OCI-LY1 (cell line): ENCODE measurements at regions not wholly inside any gene's neighbourhood (a gene's known extent, or its start where the extent isn't known, plus 50 kb on each side); places are given as distances from the start of the nearest gene placed in this dataset.

Source experiments
- H2AFZ ChIP-seq: fragments of 200-600 bp; sonication (generic), shearing (Covaris generic); 2 replicates; pipeline ENCODE4 v1.6.0; 2014; ENCODE audit warnings: antibody characterized with exemption, mild to moderate bottlenecking, low read length
- H3F3A ChIP-seq: fragments of 200-600 bp; sonication (generic), shearing (Covaris generic); 2 replicates; pipeline ENCODE4 v1.6.0; 2014; ENCODE audit warnings: mild to moderate bottlenecking, antibody characterized with exemption, low read length, moderate library complexity; ENCODE audit not compliant: insufficient read depth
- H3K27ac ChIP-seq: fragments of 200-600 bp; sonication (generic); 2 replicates; pipeline ENCODE4 v1.5.1; 2014; ENCODE audit warnings: low read length, mixed run types, mild to moderate bottlenecking, low read depth; ENCODE audit not compliant: poor library complexity, severe bottlenecking
- H3K27me3 ChIP-seq: fragments of 200-600 bp; sonication (generic); 2 replicates; pipeline ENCODE4 v1.6.0; 2014; ENCODE audit warnings: antibody characterized with exemption, mild to moderate bottlenecking, low read length, moderate library complexity; ENCODE audit not compliant: insufficient read depth
- H3K36me3 ChIP-seq: fragments of 200-600 bp; sonication (generic); 2 replicates; pipeline ENCODE4 v1.6.1; 2014; ENCODE audit warnings: mild to moderate bottlenecking, antibody characterized with exemption, low read length, moderate library complexity, mixed read lengths; ENCODE audit not compliant: insufficient read depth
- H3K4me1 ChIP-seq: fragments of 200-600 bp; sonication (generic); 2 replicates; pipeline ENCODE4 v1.5.1; 2014; ENCODE audit warnings: mild to moderate bottlenecking, low read length, moderate library complexity; ENCODE audit not compliant: insufficient read depth, severe bottlenecking
- H3K4me2 ChIP-seq: fragments of 200-600 bp; sonication (generic), shearing (Covaris generic); 2 replicates; pipeline ENCODE4 v1.6.1; 2014; ENCODE audit warnings: low read length
- H3K4me3 ChIP-seq: fragments of 200-600 bp; sonication (generic); 2 replicates; pipeline ENCODE4 v1.5.1; 2014; ENCODE audit warnings: low read length, low read depth, mild to moderate bottlenecking, mixed read lengths; ENCODE audit not compliant: poor library complexity, severe bottlenecking
- H3K79me2 ChIP-seq: fragments of 200-600 bp; shearing (Covaris generic); 2 replicates; pipeline ENCODE4 v1.6.1; 2016; ENCODE audit warnings: mixed run types, low read length, mixed read lengths; ENCODE audit not compliant: insufficient read depth
- H3K9ac ChIP-seq: fragments of 200-600 bp; sonication (generic), shearing (Covaris generic); 2 replicates; pipeline ENCODE4 v1.6.1; 2014; ENCODE audit warnings: mild to moderate bottlenecking, low read length, mixed read lengths
- H3K9me2 ChIP-seq: fragments of 200-600 bp; sonication (generic), shearing (Covaris generic); 2 replicates; pipeline ENCODE4 v1.6.1; 2014; ENCODE audit warnings: low read depth, mild to moderate bottlenecking, low read length, mixed read lengths
- H3K9me3 ChIP-seq: fragments of 200-600 bp; shearing (Covaris generic); 2 replicates; pipeline ENCODE4 v1.6.1; 2014; ENCODE audit warnings: low read length, mixed read lengths
- H4K20me1 ChIP-seq: fragments of 200-600 bp; sonication (generic), shearing (Covaris generic); 2 replicates; pipeline ENCODE4 v1.6.0; 2016; ENCODE audit warnings: mild to moderate bottlenecking, low read length; ENCODE audit not compliant: insufficient read depth
- EZH2 ChIP-seq: fragments of 200-600 bp; sonication (generic), shearing (Covaris generic); IDR thresholded peaks from 2 replicates; pipeline ENCODE4 v1.8.0; 2017; ENCODE audit warnings: borderline replicate concordance, mixed run types, mild to moderate bottlenecking, antibody characterized with exemption, low read length, moderate library complexity, mixed read lengths
- TF ChIP-seq, protein P1 (sequence below): fragments of 200-600 bp; sonication (generic), shearing (Covaris generic); IDR thresholded peaks from 2 replicates; pipeline ENCODE4 v1.5.1; 2017; ENCODE audit warnings: mild to moderate bottlenecking, antibody characterized with exemption, low read length, moderate library complexity, mixed read lengths

GRCh38 chr16:86092586-86093480 lies 193.9 kb downstream of the IRF8 start:
- no peaks in the 10 kb centered on the region for H4K20me1 ChIP-seq
- H3K27ac ChIP-seq: no peak overlapping the region
- no peaks in the 10 kb centered on the region for H3K27me3 ChIP-seq
- no peak overlapping the region for H3K9ac ChIP-seq
- TF ChIP-seq, protein P1, sequence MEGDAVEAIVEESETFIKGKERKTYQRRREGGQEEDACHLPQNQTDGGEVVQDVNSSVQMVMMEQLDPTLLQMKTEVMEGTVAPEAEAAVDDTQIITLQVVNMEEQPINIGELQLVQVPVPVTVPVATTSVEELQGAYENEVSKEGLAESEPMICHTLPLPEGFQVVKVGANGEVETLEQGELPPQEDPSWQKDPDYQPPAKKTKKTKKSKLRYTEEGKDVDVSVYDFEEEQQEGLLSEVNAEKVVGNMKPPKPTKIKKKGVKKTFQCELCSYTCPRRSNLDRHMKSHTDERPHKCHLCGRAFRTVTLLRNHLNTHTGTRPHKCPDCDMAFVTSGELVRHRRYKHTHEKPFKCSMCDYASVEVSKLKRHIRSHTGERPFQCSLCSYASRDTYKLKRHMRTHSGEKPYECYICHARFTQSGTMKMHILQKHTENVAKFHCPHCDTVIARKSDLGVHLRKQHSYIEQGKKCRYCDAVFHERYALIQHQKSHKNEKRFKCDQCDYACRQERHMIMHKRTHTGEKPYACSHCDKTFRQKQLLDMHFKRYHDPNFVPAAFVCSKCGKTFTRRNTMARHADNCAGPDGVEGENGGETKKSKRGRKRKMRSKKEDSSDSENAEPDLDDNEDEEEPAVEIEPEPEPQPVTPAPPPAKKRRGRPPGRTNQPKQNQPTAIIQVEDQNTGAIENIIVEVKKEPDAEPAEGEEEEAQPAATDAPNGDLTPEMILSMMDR: no peak
- no peak for TF ChIP-seq EZH2
- no peaks in the 10 kb centered on the region for H3K9me2 ChIP-seq
- H3K4me3 ChIP-seq: no peak overlapping the region
- H3K4me1 ChIP-seq: no peaks in the 10 kb centered on the region
- no peaks in the 10 kb centered on the region for H3K9me3 ChIP-seq
- H2AFZ ChIP-seq: no peak overlapping the region
- H3K4me2 ChIP-seq: no peak overlapping the region
- H3K36me3 ChIP-seq: no peaks in the 10 kb centered on the region
- H3K79me2 ChIP-seq: no peaks in the 10 kb centered on the region
- no peaks in the 10 kb centered on the region for H3F3A ChIP-seq

DNA sequence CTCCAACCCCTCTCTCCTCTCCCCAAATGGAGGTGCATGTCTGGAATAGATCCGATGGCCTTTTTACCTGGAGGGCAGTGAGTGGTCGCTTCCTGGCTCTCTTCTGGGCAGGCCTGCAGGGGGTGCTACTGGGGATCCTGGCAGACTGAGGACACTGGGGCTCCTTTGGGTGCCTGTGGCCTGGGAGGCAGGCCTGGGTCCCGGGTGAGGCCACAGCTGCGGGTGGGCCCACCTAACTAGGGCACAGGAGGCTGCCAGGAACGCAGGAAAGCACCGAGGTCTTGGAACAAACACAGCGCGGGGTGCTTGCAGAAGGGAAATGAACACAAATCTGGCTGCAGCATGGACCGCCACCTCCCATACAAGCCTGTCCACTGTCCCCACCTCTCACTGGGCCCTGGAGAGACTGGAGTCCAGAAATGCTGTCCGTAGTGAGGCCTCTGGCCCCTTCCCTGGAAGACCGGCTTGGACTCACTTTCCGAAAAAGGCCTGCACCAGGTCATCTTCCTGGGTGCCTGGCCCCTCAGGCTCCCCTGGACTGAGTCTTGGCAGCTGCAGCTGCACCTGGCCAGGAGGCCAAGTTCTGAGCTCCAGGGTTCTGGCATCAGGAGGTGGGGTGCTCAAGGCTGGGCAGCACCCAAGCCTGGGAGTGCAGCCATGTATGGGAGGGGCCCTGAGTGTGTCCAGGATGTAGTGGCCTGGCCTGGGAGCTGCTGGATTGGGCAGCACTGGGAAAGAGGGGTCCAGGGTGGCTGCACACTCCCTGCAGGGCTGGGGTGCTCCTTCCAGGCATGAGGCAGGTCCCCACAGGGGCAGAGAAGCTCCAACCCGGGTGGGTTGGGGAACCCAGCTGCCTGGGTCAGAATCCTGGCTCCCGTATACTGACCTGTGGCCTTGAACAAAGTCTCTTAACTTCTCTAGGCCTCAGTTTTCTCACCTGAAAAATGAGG lies 195.1 kb downstream of the IRF8 start:
- Histone ChIP-seq H3K9ac (no peak overlapping the region), H3K36me3 (no peaks in the 10 kb centered on the region), H3K79me2 (no peaks in the 10 kb centered on the region), H3K9me3 (no peaks in the 10 kb centered on the region), H3K27ac (no peak overlapping the region), H3K9me2 (no peaks in the 10 kb centered on the region), H3K4me2 (no peak overlapping the region), H3F3A (no peaks in the 10 kb centered on the region), H3K27me3 (no peaks in the 10 kb centered on the region), H3K4me1 (no peaks in the 10 kb centered on the region), H4K20me1 (no peaks in the 10 kb centered on the region), H2AFZ (no peak overlapping the region), H3K4me3 (no peak overlapping the region)
- no peak for TF ChIP-seq EZH2
- TF ChIP-seq, protein P1: 0 out of 2 replicates have a peak, but pooled peaks have one; percentile 6

DNA sequence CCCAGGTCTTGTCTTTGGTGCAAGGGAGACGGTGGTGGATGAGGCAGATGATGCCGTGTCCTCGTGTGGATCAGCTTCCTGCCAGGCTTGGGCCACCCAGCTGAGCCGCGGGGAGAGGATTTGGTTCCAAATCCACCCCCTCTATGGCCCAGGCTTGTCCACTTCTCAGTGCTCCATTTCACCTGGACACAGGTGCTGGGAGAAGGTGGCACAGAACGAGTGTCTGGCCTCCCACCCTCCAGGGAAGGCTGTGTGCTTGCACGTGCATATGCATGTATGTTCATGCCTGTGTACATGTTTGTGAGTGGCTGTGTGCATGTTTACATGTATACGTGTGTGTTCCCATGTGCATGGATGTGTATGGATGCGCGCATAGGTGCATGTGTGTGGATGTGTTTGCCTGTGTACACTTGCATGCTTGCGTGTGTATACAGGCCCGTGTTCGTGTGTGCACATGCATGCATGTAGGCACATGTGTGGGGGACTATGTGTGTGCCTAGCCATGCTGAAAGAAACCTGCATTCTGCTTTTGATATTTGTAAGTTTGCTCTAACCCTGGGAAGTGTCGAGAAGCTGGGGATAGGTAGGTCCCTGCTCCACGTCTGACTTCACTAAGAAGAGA lies 196.3 kb downstream of the IRF8 start:
- no peaks in the 10 kb centered on the region for H3K27me3 ChIP-seq
- no peaks in the 10 kb centered on the region for H3K9me2 ChIP-seq
- no peak overlapping the region for H3K9ac ChIP-seq
- H2AFZ ChIP-seq: no peak overlapping the region
- H3K9me3 ChIP-seq: no peaks in the 10 kb centered on the region
- no peak overlapping the region for H3K4me2 ChIP-seq
- H3K4me1 ChIP-seq: no peaks in the 10 kb centered on the region
- TF ChIP-seq EZH2: no peak
- TF ChIP-seq, protein P1: no peak
- no peaks in the 10 kb centered on the region for H3F3A ChIP-seq
- no peak overlapping the region for H3K27ac ChIP-seq
- H3K79me2 ChIP-seq: no peaks in the 10 kb centered on the region
- H3K4me3 ChIP-seq: no peak overlapping the region
- no peaks in the 10 kb centered on the region for H3K36me3 ChIP-seq
- no peaks in the 10 kb centered on the region for H4K20me1 ChIP-seq
